Activated CD4-positive, alpha-beta T cell treated with anti-CD3 and anti-CD28 coated beads, Interleukin-2, amount 50 U/mL, for 4 hours (primary cell): ENCODE measurements at regions not wholly inside any gene's neighbourhood (a gene's known extent, or its start where the extent isn't known, plus 50 kb on each side); places are given as distances from the start of the nearest gene placed in this dataset.

ENCODE experiments used
- DNase-seq, 2 experiments: peaks; one replicate each; pipeline ENCODE4 v3.0.0-alpha.2; 2020

GRCh38 chr1:59007820-59008598, 224.2 kb upstream of the JUN start:
- no peak for DNase-seq

GRCh38 chr1:59008599-59009347, 224.9 kb upstream of the JUN start:
- DNase-seq: no peak

DNA sequence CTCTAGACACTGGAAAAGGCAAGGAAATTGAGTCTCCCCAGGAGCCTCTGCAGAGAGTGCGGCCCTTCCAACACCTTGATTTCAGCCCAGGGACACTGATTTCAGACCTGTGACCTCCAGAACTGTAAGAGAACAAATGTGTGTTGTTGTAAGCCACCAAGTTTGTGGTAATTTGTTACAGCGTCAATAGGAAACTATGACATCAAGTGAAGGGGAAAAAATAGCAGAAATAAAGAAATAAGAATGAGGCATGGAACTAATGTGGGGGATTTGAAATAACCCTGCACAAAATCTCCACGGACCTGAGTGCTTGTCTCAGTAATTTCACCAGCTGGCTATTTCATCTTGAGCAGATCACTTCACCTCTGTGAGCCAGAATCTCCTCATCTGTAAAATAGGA, 227.8 kb upstream of the JUN start:
- DNase-seq: no peak

- DNase-seq: no peak
Observed at GRCh38 chr1:59012378-59012777, 228.5 kb upstream of the JUN start.

- no peak for DNase-seq
Observed at GRCh38 chr1:59013276-59013927, 229.6 kb upstream of the JUN start.

DNA sequence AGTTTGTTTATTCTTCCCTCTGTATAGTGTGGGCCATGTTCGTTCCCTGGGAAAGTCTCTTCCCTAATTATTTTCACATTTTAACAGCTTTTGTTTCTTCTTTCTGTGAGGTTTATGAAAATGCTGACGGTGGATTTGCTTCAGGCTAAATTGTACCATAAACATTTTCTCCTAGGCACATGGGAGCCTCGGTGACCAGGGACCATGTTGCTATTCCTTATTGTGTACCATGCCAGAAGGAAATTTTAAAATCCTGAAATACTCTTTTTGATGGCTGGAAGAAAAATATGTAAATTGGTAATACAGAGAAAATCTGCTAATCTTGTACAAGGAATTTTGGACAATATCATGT, 230.1 kb upstream of the JUN start:
- no peak for DNase-seq

DNA sequence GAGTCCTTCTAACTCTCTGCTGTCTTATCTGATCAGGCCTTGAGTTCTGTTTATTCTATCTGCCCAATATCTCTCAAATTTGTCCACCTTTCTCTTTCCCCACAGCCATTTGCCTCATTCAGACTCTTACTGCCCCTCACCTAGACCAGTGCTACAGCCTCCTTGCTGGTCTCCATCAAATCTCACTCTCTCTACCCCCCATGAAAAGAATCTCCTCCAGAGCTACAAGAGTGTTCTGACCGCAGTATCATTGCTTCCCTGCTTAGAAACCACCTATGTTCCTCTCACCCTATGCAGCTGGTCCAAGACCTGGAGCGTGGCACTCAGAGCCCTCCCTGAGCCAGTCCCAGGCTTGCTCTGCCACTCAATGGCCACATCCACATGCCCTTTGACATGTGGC, 231.0 kb upstream of the JUN start:
- DNase-seq: no peak

DNA sequence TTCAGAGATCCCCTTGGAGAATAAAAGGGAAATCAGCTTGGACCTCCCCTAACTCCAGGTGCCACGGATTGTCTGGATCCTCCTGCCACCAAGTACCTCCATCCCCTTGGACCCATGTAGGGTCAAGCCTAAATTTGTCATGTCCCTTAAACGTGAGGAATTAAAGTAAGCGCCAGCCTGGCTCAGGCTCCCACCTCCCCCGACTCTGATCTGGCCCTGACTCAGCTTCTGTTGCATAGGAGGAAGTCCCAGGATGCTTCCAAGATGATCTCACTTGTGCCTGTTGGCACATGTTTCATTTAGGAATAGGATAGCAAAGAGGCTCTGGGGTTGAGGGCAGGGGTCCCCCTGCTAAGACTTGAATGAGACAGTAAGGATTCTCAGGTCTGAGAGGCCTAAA, 231.9 kb upstream of the JUN start:
- DNase-seq: no peak

GRCh38 chr1:59016390-59016789, 232.5 kb upstream of the JUN start:
- no peak for DNase-seq

DNA sequence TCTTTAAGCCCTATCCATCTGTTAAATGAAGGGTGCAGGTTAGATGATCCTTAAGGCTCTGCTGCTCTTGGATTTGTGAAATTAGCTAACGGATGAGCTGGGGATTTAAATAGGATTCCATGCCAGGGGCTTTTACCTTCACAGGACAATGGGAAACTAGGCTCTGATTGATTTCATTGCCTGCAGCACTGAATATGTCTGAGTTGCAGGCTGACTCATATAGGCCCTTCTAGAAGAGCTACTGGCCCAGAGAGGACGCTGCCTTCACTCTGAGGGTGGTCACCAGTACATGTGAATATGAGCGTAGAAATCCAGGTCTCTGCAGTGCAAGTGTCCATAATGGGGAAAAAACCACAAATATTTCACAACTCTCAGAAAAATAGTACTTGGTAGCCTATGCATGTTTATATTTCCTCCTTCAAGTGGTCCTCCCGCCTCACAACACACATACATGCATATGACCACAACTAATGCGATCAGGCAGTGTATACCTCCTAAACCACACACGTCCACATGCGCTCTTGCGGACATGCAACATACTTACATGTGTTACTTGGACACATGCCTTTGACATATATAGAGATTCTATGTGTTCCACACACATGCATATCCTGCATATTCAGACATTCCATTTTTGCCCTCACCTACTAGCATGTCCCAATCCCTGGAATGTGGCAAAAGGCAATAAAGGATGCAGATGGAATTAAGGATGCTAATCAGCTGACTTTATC, 233.8 kb upstream of the JUN start:
- no peak for DNase-seq

DNA sequence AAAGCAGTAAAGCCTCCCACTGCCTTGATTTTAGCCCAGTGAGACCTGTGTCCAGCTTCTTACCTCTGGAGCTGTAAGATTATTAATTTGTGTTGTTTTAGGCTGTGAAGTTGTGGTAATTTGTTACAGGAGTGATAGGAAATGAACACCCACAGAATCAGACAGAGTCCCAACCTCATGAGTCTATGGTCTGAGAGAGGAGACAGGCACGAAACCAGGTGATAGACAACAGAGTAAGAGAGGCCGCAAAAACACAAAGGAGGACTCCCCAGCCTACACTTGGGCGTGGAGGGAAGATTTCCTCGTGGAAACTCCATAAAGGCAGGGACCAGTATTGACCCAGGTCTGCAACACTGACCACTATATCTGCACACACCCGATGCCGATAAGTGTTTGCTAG, 234.6 kb upstream of the JUN start:
- DNase-seq: no peak

GRCh38 chr1:59018860-59019259, 235.0 kb upstream of the JUN start:
- no peak for DNase-seq

DNA sequence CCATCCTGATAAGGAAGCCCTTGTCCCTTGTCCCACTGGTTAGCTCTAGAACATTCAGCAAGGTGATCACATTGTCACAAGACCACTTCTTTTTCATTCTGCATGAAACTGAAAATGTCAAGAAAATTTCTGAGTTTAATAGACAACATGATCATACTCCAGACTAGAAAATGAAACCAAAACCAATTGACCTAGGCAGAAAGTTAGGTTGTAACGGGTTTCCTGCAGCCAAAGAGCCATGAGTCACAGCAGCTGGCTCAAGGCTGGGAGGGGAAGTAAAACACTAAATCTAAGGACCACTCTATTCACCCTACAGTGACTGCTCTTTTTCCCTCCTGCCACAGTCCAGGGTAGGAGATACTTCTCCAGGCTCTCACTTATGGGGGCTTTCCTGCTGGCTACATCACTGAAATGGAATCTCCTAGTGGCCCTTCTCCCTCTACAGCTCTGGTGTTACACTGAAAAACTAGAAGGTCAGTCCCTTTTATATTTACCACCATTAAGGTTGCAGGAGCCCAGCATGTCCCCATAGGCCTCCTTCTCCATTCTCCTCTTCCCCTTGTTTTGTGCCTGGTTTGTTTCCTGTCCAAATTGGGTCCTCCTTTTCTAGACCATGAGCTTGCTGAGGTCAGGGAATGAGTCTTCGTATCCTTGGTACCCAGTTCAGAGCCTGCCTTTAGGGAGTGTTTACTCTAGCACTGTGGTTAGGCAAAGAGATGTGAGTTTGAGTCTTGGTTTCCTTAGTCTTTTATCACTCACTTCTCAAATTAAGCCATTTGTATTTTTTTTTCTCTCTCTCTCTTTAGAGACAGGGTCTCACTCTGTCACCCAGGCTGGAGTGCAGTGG, 236.5 kb upstream of the JUN start:
- DNase-seq: peak; percentile 32 to 33

- no peak for DNase-seq
Observed at GRCh38 chr1:59022199-59022598, 238.4 kb upstream of the JUN start.

DNA sequence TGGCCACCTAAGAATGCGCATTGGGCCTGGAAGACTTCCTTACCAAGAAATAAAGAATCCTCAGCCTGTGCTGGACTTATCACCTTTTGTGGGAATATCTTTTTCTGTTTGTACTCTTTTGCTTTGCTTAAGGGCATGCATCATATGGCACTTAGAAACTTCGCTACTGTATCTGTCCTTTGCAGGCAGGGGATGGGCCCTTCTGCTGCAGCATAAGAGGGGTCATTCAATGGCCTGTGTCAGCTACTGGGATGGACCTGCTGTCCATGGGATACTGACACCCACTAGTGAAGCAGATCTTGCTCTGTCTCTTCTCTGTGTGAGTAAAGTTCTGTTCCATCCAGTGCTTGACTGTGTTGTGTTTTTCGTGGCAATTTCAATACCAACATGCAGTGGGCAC, 239.0 kb upstream of the JUN start:
- DNase-seq: no peak

- no peak for DNase-seq
Observed at GRCh38 chr1:59025201-59025600, 241.4 kb upstream of the JUN start.

DNA sequence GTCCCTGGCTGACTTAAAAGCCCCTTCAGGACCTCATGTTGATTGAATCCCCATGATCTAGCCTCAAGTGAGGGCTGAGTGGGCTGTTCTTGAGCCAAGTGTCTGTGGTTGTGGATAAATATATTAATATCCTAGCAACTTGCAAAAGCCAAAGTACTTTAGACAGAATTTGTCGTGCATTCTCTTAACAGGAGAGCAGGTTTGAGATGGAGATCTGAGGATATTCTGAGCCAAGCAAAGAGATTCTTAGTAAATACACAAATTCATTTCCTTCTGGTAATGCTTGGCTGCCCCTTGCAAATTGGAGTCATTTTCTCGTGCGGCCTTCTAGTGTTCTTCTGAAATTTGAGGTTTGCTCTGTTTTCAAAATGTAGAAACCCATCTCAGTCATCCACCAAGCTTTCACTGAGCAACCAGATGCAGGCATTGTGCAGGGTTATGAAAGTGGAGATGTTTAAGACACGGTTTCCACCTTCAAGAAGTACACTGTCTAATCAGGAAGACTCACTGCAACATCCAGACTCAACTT, 242.1 kb upstream of the JUN start:
- DNase-seq: no peak

DNA sequence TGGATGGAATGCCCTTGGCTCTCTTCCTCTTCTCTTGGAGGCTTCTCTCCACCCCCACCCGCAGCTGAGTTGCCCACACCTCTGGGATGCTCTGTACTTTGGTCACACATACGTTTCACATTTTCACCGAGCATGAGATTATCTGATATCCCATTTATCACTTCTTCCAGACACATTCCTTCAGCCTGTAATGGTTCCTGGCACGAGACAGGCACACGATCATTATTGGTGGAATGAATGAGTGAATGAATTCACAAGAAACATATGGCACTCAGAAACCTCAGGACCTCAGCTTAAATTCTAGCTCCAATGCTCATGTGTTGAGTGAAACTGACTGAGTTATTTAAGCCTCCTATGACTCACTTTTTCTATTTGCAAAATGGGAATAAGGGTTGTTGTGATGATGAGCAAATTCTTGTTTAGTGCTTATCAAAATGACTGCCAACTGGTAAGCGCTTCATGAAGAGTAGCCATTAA, 242.7 kb upstream of the JUN start:
- no peak for DNase-seq

- DNase-seq: no peak
Observed at GRCh38 chr1:59027177-59027576, 243.3 kb upstream of the JUN start.

- no peak for DNase-seq
Observed at GRCh38 chr1:59028048-59028447, 244.2 kb upstream of the JUN start.

GRCh38 chr1:59029411-59030167, 245.7 kb upstream of the JUN start:
- no peak for DNase-seq
